Activated CD8-positive, alpha-beta memory T cell treated with anti-CD3 and anti-CD28 coated beads for 36 hours (primary cell): ENCODE measurements at regions not wholly inside any gene's neighbourhood (a gene's known extent, or its start where the extent isn't known, plus 50 kb on each side); places are given as distances from the start of the nearest gene placed in this dataset.

Experiments used
- CTCF ChIA-PET: fragments of 350-600 bp; sonication (Branson Sonifier 250); formaldehyde crosslinking; loops from one replicate; lab custom pipeline; 2021; ENCODE audit warnings: antibody characterized with exemption; lab: Charles Lee
- POLR2A ChIA-PET: fragments of 350-600 bp; sonication (Branson Sonifier 250); formaldehyde crosslinking; loops from one replicate; lab custom pipeline; 2021; ENCODE audit warnings: antibody characterized with exemption; lab: Charles Lee

GRCh38 chr2:144886862-144887261, 366.9 kb upstream of the ZEB2 start:
- ChIA-PET POLR2A (no interaction called here), CTCF (no interaction called here)

DNA sequence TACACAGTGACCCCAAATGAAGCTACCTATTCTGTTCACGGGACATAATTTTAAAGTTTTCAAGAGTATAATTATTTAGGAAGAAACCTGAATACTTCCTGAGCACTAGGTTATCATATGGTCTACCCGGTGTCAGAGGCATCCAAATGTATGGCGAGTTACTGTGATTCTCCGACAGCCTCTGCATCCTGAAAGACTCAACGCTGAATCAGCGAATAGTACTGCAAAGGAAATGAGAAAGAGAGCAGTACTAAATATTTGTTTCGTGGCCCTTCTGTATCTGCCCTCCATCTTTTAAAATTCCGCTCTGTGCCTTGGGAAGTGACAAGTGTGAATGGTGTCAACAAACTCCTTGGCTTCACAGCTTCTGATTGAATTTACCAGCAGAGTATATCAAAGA, 358.0 kb upstream of the ZEB2 start:
- POLR2A ChIA-PET: no interaction called here

DNA sequence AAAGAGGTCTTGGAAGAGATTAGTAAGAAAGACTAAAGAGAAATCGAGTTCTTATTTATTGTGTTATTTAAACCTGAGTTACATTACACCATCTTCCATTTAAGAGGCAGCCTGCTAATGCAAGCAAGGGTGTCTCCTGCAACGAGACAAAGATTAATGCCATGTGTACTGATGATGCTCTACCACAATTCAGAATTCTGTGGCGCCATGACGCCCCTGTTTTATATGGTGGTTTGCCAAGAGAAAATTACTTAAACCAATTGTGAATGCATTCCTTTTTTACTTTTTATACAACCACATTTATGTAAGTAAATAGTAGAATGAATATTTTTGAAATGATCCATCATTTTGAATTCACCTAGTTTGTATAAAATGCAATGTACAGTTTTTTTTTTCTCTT, 356.1 kb upstream of the ZEB2 start:
- ChIA-PET CTCF (no interaction called here), POLR2A (no interaction called here)

More for the DNA sequence above, 358.0 kb upstream of the ZEB2 start:
- CTCF ChIA-PET: no interaction called here

GRCh38 chr2:144875290-144875969, 355.5 kb upstream of the ZEB2 start:
- ChIA-PET POLR2A (no interaction called here), CTCF (no interaction called here)

DNA sequence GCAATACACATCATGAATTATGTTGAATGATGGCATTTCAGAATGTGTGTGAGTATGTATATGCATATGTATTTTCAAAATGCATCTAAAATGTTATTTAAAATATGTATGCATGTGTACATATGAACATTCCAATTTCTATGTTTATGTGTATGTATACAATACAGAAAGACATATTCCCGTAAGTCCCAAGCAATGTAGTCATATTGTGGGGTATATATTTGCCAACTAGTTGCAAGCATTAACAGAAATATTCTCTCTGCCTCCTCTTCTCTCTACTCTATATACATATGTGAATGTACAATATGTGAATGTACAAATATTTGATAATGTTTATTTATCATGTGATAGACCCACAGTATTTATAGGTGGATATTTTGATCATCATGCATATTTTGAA, 345.8 kb upstream of the ZEB2 start:
- ChIA-PET POLR2A (no interaction called here), CTCF (no interaction called here)

DNA sequence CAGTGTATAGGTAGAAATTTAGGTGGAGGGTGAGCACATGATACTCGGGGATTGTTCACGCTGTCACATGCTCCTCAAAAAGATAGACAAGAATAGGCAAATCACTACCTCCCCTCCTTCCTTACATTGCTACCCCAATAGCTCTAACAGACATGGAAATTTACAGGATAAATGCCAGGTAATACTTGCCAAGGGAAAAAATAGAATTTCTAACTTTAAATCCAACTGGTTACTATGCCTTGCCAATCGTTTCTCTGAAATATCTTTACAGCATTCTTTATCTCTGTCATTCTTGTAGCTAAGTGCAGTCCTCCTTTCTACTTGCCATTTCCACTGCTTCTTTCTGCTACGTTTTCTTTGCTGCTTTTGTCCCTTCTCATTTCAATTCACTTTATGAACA, 339.8 kb upstream of the ZEB2 start:
- CTCF ChIA-PET: no interaction called here
- POLR2A ChIA-PET: no interaction called here

DNA sequence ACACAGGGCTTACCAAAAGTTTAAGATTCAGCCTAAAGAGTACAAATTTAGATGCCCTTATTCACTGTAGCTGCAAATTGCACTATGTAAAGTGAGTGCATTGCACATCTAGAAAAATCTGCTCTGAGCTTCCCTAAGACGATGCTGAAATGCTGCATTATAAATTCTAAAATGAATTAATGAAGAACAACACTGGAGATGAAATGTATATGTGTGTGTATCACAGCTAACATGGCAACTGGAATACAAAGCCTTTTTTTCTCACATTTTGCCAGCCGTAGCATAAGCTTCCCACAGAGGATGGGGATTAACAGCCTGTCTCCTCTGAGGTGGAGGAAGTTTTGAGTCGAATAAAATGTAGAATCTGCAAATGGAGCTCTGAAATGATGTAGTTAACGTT, 338.3 kb upstream of the ZEB2 start:
- ChIA-PET POLR2A (no interaction called here), CTCF (no interaction called here)

DNA sequence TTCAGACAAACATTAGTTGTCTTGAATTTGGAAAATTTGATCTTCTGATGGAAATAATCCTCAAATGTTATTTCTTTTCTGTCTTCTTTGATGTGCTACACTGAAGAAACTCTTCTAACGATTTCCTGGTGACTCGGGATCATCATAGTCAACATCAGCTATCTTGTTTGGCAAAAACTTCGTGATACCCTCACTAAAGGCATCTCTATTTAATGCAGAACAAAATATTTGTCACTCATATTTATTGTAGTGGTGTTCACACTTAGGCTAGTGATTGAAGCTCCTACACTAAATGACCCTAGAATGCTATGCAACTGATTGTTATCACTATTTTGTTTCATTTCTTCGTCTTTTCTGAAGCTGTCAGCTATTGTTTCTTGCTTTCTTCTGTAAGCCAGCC, 334.7 kb upstream of the ZEB2 start:
- POLR2A ChIA-PET: no interaction called here

DNA sequence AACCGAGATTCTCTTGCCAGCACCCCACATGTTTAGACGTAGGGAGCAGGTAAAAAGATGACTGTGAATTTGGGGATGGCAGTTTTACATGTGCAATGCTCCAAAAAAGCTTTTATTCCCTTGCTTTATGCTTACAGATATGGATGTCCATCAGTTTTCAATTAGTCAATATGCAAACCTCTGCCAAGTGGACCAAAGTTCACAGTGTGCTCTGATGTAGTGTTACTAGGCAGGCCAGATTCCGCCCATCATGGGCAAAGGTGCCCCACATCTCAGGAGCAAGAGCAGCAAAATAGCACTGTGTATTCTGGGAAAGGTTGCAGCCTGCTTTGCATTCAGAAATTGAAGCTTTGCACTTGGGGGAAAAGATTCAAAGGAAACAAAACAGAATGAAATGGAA, 329.7 kb upstream of the ZEB2 start:
- ChIA-PET CTCF (no interaction called here), POLR2A (no interaction called here)

More for the DNA sequence above, 334.7 kb upstream of the ZEB2 start:
- CTCF ChIA-PET: no interaction called here

- ChIA-PET CTCF (no interaction called here), POLR2A (no interaction called here)
These were observed 328.5 kb upstream of the ZEB2 start for GRCh38 chr2:144848423-144848822.

DNA sequence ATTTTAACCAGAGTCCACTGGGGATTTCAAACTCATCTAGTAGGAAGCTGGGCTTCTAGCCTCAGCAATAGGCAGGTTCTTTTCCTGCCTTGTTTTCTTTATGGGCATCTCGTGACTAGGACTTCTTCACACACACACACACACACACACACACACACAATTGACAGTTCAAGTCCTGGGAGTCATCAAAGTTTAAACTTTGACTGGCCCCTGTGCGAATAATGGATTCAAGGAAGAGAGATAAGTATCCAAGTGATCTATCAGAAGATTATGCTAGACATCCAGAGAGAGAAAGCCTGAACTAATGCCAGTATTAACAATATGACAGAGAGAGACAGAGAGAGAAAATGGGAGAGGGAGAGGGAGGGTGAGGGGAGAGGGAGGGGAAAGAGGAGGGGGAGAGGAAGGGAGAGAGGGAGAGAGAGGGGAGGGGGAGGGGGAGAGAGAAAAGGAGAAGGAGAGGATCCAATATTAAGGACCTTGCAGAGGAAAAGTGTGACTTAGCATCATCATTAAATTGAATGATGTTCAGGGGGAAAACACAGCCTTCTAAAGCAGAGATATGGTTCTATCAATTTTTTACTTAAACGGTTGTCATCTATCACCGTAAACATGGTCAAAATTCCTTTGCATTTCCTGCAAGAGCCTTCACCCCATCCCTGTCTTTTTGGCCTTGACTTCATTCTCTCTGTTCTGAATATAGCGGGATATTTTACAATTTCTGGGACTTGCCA, 327.6 kb upstream of the ZEB2 start:
- CTCF ChIA-PET: no interaction called here
- POLR2A ChIA-PET: no interaction called here

DNA sequence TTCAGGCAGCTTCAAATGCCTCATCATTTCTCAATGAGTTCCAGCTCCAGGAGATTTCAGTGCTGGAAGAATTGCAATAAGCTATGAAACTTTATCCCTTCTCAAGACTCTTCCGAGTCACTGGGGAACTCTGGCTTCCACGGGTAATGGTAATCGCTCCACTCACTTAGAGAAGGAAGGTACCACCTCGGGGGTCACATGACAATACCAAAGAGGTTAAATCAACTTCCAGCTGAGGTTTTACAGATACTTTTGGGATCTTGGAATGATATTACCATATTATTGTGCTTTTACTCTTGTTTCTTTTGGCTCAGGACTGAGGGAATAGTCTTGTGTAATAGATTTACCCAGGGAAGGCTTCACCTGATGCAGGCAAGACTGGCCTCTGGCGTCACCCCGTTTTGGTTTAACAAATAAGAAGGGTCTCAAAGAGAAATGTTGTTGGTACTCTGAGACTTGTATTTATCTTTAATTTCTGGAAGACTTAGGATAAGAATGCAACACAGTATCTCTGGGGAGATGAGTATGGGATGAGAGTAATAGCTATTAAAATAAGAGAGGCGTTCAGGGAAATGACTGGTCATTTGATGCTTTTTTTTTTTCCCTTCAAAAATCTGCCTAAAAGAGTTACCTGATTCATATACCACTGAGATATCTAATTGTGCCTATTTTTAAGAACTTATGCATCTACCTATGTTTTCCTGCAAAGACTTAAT, 316.9 kb upstream of the ZEB2 start:
- ChIA-PET POLR2A (no interaction called here), CTCF (no interaction called here)

GRCh38 chr2:144835634-144836350, 315.9 kb upstream of the ZEB2 start:
- POLR2A ChIA-PET: no interaction called here
- CTCF ChIA-PET: no interaction called here

- CTCF ChIA-PET: no interaction called here
- POLR2A ChIA-PET: no interaction called here
These were observed 315.2 kb upstream of the ZEB2 start for GRCh38 chr2:144834998-144835633.

- CTCF ChIA-PET: no interaction called here
These were observed 314.4 kb upstream of the ZEB2 start for GRCh38 chr2:144834363-144834762.

DNA sequence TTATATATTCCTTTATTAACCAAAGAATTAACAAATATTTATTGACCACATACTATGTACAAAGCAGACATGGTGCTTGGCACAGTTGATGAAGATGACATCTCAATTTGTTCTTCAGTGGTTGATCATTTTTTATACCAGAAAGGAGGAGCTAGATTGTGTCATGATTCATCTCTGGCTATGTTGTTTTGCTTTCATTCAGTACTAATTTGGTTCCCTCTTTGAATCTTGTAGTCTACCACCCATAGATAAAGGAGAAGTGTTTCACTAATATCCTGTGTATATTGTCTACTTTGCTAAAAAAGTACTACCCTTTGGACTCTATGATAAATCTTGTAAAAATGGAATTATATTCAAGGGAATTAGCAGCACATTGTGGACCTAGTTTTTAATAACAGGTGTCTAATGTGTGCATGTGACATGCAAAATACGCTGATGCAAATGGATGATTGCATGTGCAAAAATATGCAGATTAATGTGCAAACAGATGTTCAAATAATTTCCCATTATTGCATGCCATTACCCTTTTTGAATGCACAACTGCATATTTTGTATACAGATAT, 313.2 kb upstream of the ZEB2 start:
- ChIA-PET POLR2A (no interaction called here), CTCF (no interaction called here)

More at GRCh38 chr2:144834363-144834762, 314.4 kb upstream of the ZEB2 start:
- POLR2A ChIA-PET: no interaction called here

DNA sequence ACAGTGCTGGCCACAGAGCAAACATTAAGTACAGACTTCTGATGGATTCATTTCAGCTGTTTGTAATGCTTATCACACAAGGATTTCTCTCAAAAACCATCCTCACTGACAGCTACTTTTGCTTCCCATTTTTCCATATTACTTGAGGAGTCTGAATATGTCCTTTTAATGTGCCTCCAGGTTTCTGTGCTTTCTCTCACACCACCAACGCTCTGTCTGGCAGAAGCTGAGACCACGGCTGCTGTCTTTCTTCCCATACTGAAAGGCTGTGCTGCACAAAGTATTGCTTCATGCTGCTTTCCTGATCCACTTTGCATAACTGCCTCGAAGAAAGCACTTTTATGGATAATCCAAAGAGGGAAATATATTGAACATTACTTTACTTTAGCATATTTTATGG, 312.1 kb upstream of the ZEB2 start:
- POLR2A ChIA-PET: no interaction called here
- CTCF ChIA-PET: no interaction called here

- CTCF ChIA-PET: no interaction called here
- POLR2A ChIA-PET: no interaction called here
These were observed 310.6 kb upstream of the ZEB2 start for GRCh38 chr2:144830543-144830942.

- CTCF ChIA-PET: no interaction called here
- POLR2A ChIA-PET: no interaction called here
These were observed 307.5 kb upstream of the ZEB2 start for GRCh38 chr2:144827404-144827803.
